ENCODE measurements at regions not wholly inside any gene's neighbourhood (a gene's known extent, or its start where the extent isn't known, plus 50 kb on each side); places are given as distances from the start of the nearest gene placed in this dataset.
"Not testable (repeated sequence)": the region's sequence is repeated elsewhere in the genome, so short reads cannot be mapped to it uniquely, and the experiment has no call there.

- ATAC-seq = no peak
- no peak for TF ChIP-seq ZC3H10 (CRISPR knock-in tag; IDR thresholded peaks at IDR 0.05)
- TF ChIP-seq ARNTL (CRISPR knock-in tag; IDR thresholded peaks at IDR 0.05; ENCODE audit: borderline replicate concordance, low read depth) = no peak
- TF ChIP-seq SNAI2 (CRISPR knock-in tag; IDR thresholded peaks at IDR 0.05) = no peak
- TF ChIP-seq ESRRG (CRISPR knock-in tag; IDR thresholded peaks at IDR 0.05) = no peak
Measured at GRCh38 chr18:966759-967576, 62.3 kb downstream of the ADCYAP1 start.

DNA sequence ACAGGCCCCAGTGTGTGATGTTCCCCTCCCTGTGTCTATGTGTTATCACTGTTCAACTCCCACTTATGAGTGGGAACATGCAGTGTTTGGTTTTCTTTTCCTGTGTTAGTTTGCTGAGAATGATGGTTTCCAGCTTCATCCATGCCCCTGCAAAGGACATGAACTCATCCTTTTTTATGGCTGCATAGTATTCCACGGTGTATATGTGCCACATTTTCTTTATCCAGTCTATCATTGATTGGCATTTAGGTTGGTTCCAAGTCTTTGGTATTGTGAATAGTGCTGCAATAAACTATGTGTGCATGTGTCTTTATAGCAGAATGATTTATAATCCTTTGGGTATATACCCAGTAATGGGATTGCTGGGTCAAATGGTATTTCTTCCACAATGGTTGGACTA, 64.2 kb downstream of the ADCYAP1 start:
- not testable (repeated sequence) for ATAC-seq

- ATAC-seq = not testable (repeated sequence)
Measured at GRCh38 chr18:969311-969710, 64.6 kb downstream of the ADCYAP1 start.

DNA sequence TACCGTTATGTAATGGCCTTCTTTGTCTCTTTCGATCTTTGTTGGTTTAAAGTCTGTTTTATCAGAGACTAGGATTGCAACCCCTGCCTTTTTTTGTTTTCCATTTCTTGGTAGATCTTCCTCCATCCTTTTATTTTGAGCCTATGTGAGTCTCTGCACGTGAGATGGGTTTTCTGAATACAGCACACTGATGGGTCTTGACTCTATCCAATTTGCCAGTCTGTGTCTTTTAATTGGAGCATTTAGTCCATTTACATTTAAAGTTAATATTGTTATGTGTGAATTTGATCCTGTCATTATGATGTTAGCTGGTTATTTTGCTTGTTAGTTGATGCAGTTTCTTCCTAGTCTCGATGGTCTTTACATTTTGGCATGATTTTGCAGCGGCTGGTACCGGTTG, 69.9 kb downstream of the ADCYAP1 start:
- not testable (repeated sequence) for ATAC-seq

GRCh38 chr18:976393-977128, 71.9 kb downstream of the ADCYAP1 start:
- not testable (repeated sequence) for ATAC-seq

GRCh38 chr18:977327-977726, 72.7 kb downstream of the ADCYAP1 start:
- not testable (repeated sequence) for ATAC-seq

DNA sequence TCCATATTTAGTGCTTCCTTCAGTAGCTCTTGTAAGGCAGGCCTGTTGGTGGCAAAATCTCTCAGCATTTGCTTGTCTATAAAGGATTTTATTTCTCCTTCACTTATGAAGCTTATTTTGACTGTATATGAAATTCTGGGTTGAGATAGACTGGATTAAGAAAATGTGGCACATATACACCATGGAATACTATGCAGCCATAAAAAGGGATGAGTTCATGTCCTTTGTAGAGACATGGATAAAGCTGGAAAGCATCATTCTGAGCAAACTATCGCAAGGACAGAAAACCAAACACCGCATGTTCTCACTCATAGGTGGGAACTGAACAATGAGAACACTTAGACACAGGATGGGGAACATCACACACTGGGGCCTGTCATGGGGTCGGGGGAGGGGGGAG, 73.1 kb downstream of the ADCYAP1 start:
- not testable (repeated sequence) for ATAC-seq

GRCh38 chr18:980586-980985, 75.9 kb downstream of the ADCYAP1 start:
- no peak for TF ChIP-seq GLIS3 (CRISPR knock-in tag; IDR thresholded peaks at IDR 0.05)
- TF ChIP-seq, protein P1, sequence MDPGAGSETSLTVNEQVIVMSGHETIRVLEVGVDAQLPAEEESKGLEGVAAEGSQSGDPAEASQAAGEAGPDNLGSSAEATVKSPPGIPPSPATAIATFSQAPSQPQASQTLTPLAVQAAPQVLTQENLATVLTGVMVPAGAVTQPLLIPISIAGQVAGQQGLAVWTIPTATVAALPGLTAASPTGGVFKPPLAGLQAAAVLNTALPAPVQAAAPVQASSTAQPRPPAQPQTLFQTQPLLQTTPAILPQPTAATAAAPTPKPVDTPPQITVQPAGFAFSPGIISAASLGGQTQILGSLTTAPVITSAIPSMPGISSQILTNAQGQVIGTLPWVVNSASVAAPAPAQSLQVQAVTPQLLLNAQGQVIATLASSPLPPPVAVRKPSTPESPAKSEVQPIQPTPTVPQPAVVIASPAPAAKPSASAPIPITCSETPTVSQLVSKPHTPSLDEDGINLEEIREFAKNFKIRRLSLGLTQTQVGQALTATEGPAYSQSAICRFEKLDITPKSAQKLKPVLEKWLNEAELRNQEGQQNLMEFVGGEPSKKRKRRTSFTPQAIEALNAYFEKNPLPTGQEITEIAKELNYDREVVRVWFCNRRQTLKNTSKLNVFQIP (CRISPR knock-in tag; IDR thresholded peaks at IDR 0.05; ENCODE audit: borderline replicate concordance, low read depth) = no peak
- TF ChIP-seq ESRRG (CRISPR knock-in tag; IDR thresholded peaks at IDR 0.05) = no peak
- TF ChIP-seq ZNF565 (CRISPR knock-in tag; conservative IDR thresholded peaks at IDR 0.05; ENCODE audit: low read depth) = no peak
- no peak for TF ChIP-seq TCF4 (CRISPR knock-in tag; IDR thresholded peaks at IDR 0.05; ENCODE audit: borderline replicate concordance)
- no peak for TF ChIP-seq ARNTL (CRISPR knock-in tag; IDR thresholded peaks at IDR 0.05; ENCODE audit: borderline replicate concordance, low read depth)
- TF ChIP-seq PATZ1 (CRISPR knock-in tag; IDR thresholded peaks at IDR 0.05; ENCODE audit: borderline replicate concordance) = no peak
- TF ChIP-seq OSR1 (CRISPR knock-in tag; IDR thresholded peaks at IDR 0.05) = no peak
- no peak for TF ChIP-seq RARB (CRISPR knock-in tag; IDR thresholded peaks at IDR 0.05)
- TF ChIP-seq, protein P2, sequence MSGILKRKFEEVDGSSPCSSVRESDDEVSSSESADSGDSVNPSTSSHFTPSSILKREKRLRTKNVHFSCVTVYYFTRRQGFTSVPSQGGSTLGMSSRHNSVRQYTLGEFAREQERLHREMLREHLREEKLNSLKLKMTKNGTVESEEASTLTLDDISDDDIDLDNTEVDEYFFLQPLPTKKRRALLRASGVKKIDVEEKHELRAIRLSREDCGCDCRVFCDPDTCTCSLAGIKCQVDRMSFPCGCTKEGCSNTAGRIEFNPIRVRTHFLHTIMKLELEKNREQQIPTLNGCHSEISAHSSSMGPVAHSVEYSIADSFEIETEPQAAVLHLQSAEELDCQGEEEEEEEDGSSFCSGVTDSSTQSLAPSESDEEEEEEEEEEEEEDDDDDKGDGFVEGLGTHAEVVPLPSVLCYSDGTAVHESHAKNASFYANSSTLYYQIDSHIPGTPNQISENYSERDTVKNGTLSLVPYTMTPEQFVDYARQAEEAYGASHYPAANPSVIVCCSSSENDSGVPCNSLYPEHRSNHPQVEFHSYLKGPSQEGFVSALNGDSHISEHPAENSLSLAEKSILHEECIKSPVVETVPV (CRISPR knock-in tag; IDR thresholded peaks at IDR 0.05) = no peak
- no peak for TF ChIP-seq ZFP30 (CRISPR knock-in tag; IDR thresholded peaks at IDR 0.05)
- no peak for TF ChIP-seq ZFP3 (CRISPR knock-in tag; IDR thresholded peaks at IDR 0.05)
- TF ChIP-seq TOX (CRISPR knock-in tag; IDR thresholded peaks at IDR 0.05; ENCODE audit: borderline replicate concordance) = no peak
- TF ChIP-seq PPARA (CRISPR knock-in tag; IDR thresholded peaks at IDR 0.05; ENCODE audit: borderline replicate concordance) = no peak
- no peak for ATAC-seq

All from SK-N-SH treated with all-trans-retinoic acid at 6 μM for 48 hours (cell line).